ENCODE measurements at regions not wholly inside any gene's neighbourhood (a gene's known extent, or its start where the extent isn't known, plus 50 kb on each side); places are given as distances from the start of the nearest gene placed in this dataset.

GRCh38 chr4:16292585-16292984 lies 66.3 kb upstream of the TAPT1 start:
- DNase-seq, result no peak
- intact Hi-C loops (cut with DNase I), result loop anchor here (10.0 kb wide), 2 partner anchors 152 to 1032 kb away; no protein-coding TSS in a partner anchor

GRCh38 chr4:16290681-16291420 lies 64.6 kb upstream of the TAPT1 start:
- DNase-seq, result peak in 1 of 42 donors; percentile 25
- intact Hi-C loops (cut with DNase I), result loop anchor here (10.0 kb wide), 2 partner anchors 154 to 1034 kb away; no protein-coding TSS in a partner anchor

GRCh38 chr4:16289897-16290554 lies 63.8 kb upstream of the TAPT1 start:
- intact Hi-C loops (cut with DNase I), result loop anchor here (10.0 kb wide), 2 partner anchors 155 to 1035 kb away; no protein-coding TSS in a partner anchor
- peak in 10 of 42 donors; percentile 4 to 69 (median 28) for DNase-seq

GRCh38 chr4:16284050-16284449 lies 57.8 kb upstream of the TAPT1 start:
- intact Hi-C loops (cut with DNase I), result no loop called here
- DNase-seq, result no peak

- no peak for DNase-seq
- intact Hi-C loops (cut with DNase I), result no loop called here
These were observed 51.9 kb upstream of the TAPT1 start for GRCh38 chr4:16278178-16278577.
